ENCODE measurements at regions not wholly inside any gene's neighbourhood (a gene's known extent, or its start where the extent isn't known, plus 50 kb on each side); places are given as distances from the start of the nearest gene placed in this dataset.

GRCh38 chr21:36642777-36643176, 56.1 kb upstream of the SIM2 start:
- no peak for TF ChIP-seq SIN3A (IDR thresholded peaks at IDR 0.05; ENCODE audit: borderline replicate concordance, low read depth, low read length)
- TF ChIP-seq, protein P1, sequence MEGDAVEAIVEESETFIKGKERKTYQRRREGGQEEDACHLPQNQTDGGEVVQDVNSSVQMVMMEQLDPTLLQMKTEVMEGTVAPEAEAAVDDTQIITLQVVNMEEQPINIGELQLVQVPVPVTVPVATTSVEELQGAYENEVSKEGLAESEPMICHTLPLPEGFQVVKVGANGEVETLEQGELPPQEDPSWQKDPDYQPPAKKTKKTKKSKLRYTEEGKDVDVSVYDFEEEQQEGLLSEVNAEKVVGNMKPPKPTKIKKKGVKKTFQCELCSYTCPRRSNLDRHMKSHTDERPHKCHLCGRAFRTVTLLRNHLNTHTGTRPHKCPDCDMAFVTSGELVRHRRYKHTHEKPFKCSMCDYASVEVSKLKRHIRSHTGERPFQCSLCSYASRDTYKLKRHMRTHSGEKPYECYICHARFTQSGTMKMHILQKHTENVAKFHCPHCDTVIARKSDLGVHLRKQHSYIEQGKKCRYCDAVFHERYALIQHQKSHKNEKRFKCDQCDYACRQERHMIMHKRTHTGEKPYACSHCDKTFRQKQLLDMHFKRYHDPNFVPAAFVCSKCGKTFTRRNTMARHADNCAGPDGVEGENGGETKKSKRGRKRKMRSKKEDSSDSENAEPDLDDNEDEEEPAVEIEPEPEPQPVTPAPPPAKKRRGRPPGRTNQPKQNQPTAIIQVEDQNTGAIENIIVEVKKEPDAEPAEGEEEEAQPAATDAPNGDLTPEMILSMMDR (IDR thresholded peaks at IDR 0.05) = no peak
- no peak for TF ChIP-seq EZH2phosphoT487 (IDR thresholded peaks at IDR 0.05; ENCODE audit: borderline replicate concordance, low read depth)
- TF ChIP-seq POLR2AphosphoS5 (IDR thresholded peaks at IDR 0.05; ENCODE audit: low read depth, low read length) = no peak
- no peak for TF ChIP-seq TAF1 (IDR thresholded peaks at IDR 0.05; ENCODE audit: borderline replicate concordance, low read depth, low read length)
- no peak for TF ChIP-seq SMC3 (IDR thresholded peaks at IDR 0.05; ENCODE audit: low read depth, low read length)
- TF ChIP-seq TCF12 (IDR thresholded peaks at IDR 0.05) = no peak
- TF ChIP-seq TEAD4 (IDR thresholded peaks at IDR 0.05; ENCODE audit: borderline replicate concordance, insufficient read depth) = no peak
